HUES6 (cell line): ENCODE measurements at regions not wholly inside any gene's neighbourhood (a gene's known extent, or its start where the extent isn't known, plus 50 kb on each side); places are given as distances from the start of the nearest gene placed in this dataset.

Source experiments
- H3K27ac ChIP-seq: 2 replicates; pipeline ENCODE4 v1.7.0; 2013; ENCODE audit warnings: low read depth, mild to moderate bottlenecking, low read length, inconsistent platforms
- H3K27me3 ChIP-seq: 2 replicates; pipeline ENCODE4 v1.6.1; 2013; ENCODE audit warnings: low read length; ENCODE audit not compliant: control insufficient read depth, insufficient read depth
- H3K36me3 ChIP-seq: 2 replicates; pipeline ENCODE4 v1.6.1; 2013; ENCODE audit warnings: low read length; ENCODE audit not compliant: control insufficient read depth, insufficient read depth
- H3K4me1 ChIP-seq: 2 replicates; pipeline ENCODE4 v1.6.1; 2013; ENCODE audit warnings: low read length; ENCODE audit not compliant: control insufficient read depth, insufficient read depth
- H3K4me3 ChIP-seq: 2 replicates; pipeline ENCODE4 v1.5.1; 2013; ENCODE audit warnings: low read depth, low read length
- H3K9ac ChIP-seq: one replicate; pipeline ENCODE4 v1.6.1; 2013; ENCODE audit warnings: mild to moderate bottlenecking, low read length
- H3K9me3 ChIP-seq: 2 replicates; pipeline ENCODE4 v1.6.1; 2013; ENCODE audit warnings: low read depth, low read length; ENCODE audit not compliant: control insufficient read depth, insufficient read depth

- Histone ChIP-seq H3K27ac (no peak overlapping the region), H3K9me3 (no peaks in the 10 kb centered on the region), H3K4me1 (no peaks in the 10 kb centered on the region), H3K27me3 (no peaks in the 10 kb centered on the region), H3K4me3 (no peak overlapping the region), H3K36me3 (no peaks in the 10 kb centered on the region), H3K9ac (no peak overlapping the region)
Measured at GRCh38 chr2:67237288-67237687, 159.8 kb upstream of the ETAA1 start.

GRCh38 chr2:67240507-67240906 lies 156.6 kb upstream of the ETAA1 start:
- H3K27me3 ChIP-seq: no peaks in the 10 kb centered on the region
- H3K27ac ChIP-seq: no peak overlapping the region
- H3K36me3 ChIP-seq: no peaks in the 10 kb centered on the region
- H3K4me1 ChIP-seq: no peaks in the 10 kb centered on the region
- no peak overlapping the region for H3K9ac ChIP-seq
- no peak overlapping the region for H3K4me3 ChIP-seq
- H3K9me3 ChIP-seq: no peaks in the 10 kb centered on the region

GRCh38 chr2:67241453-67241852 lies 155.7 kb upstream of the ETAA1 start:
- Histone ChIP-seq H3K36me3 (no peaks in the 10 kb centered on the region), H3K9ac (no peak overlapping the region), H3K27me3 (no peaks in the 10 kb centered on the region), H3K4me1 (no peaks in the 10 kb centered on the region), H3K4me3 (no peak overlapping the region), H3K9me3 (no peaks in the 10 kb centered on the region), H3K27ac (no peak overlapping the region)

GRCh38 chr2:67242456-67242855 lies 154.7 kb upstream of the ETAA1 start:
- no peak overlapping the region for H3K27ac ChIP-seq
- H3K9ac ChIP-seq: no peak overlapping the region
- no peak overlapping the region for H3K4me3 ChIP-seq
- no peaks in the 10 kb centered on the region for H3K27me3 ChIP-seq
- no peaks in the 10 kb centered on the region for H3K9me3 ChIP-seq
- no peaks in the 10 kb centered on the region for H3K36me3 ChIP-seq
- H3K4me1 ChIP-seq: no peaks in the 10 kb centered on the region

GRCh38 chr2:67243919-67244318 lies 153.2 kb upstream of the ETAA1 start:
- no peaks in the 10 kb centered on the region for H3K9me3 ChIP-seq
- no peak overlapping the region for H3K9ac ChIP-seq
- no peaks in the 10 kb centered on the region for H3K36me3 ChIP-seq
- no peaks in the 10 kb centered on the region for H3K4me1 ChIP-seq
- H3K27ac ChIP-seq: no peak overlapping the region
- H3K4me3 ChIP-seq: no peak overlapping the region
- H3K27me3 ChIP-seq: no peaks in the 10 kb centered on the region

GRCh38 chr2:67246791-67247190 lies 150.3 kb upstream of the ETAA1 start:
- no peaks in the 10 kb centered on the region for H3K4me1 ChIP-seq
- H3K36me3 ChIP-seq: no peaks in the 10 kb centered on the region
- no peak overlapping the region for H3K4me3 ChIP-seq
- H3K9ac ChIP-seq: no peak overlapping the region
- no peak overlapping the region for H3K27ac ChIP-seq
- no peaks in the 10 kb centered on the region for H3K9me3 ChIP-seq
- no peaks in the 10 kb centered on the region for H3K27me3 ChIP-seq

- H3K27ac ChIP-seq: no peak overlapping the region
- H3K36me3 ChIP-seq: no peaks in the 10 kb centered on the region
- H3K4me3 ChIP-seq: no peak overlapping the region
- no peaks in the 10 kb centered on the region for H3K4me1 ChIP-seq
- no peaks in the 10 kb centered on the region for H3K27me3 ChIP-seq
- H3K9me3 ChIP-seq: no peaks in the 10 kb centered on the region
- no peak overlapping the region for H3K9ac ChIP-seq
Measured at GRCh38 chr2:67251741-67252140, 145.4 kb upstream of the ETAA1 start.

GRCh38 chr2:67255933-67256615 lies 141.1 kb upstream of the ETAA1 start:
- Histone ChIP-seq H3K4me1 (peaks cover 2% of the 10 kb centered on the region; the same call in 1 of the 2 replicates), H3K9me3 (no peaks in the 10 kb centered on the region), H3K4me3 (no peak overlapping the region), H3K9ac (no peak overlapping the region), H3K36me3 (no peaks in the 10 kb centered on the region), H3K27me3 (no peaks in the 10 kb centered on the region), H3K27ac (no peak overlapping the region)

- Histone ChIP-seq H3K36me3 (no peaks in the 10 kb centered on the region), H3K27ac (no peak overlapping the region), H3K9me3 (no peaks in the 10 kb centered on the region), H3K4me1 (peaks cover 2% of the 10 kb centered on the region; the same call in 1 of the 2 replicates), H3K9ac (no peak overlapping the region), H3K4me3 (no peak overlapping the region), H3K27me3 (no peaks in the 10 kb centered on the region)
Measured at GRCh38 chr2:67256892-67257291, 140.2 kb upstream of the ETAA1 start.

GRCh38 chr2:67258122-67258521 lies 139.0 kb upstream of the ETAA1 start:
- no peak overlapping the region for H3K4me3 ChIP-seq
- no peak overlapping the region for H3K9ac ChIP-seq
- no peaks in the 10 kb centered on the region for H3K36me3 ChIP-seq
- peaks cover 2% of the 10 kb centered on the region; the same call in 1 of the 2 replicates for H3K4me1 ChIP-seq
- no peak overlapping the region for H3K27ac ChIP-seq
- H3K9me3 ChIP-seq: no peaks in the 10 kb centered on the region
- no peaks in the 10 kb centered on the region for H3K27me3 ChIP-seq

- Histone ChIP-seq H3K4me3 (no peak overlapping the region), H3K36me3 (no peaks in the 10 kb centered on the region), H3K9ac (no peak overlapping the region), H3K27ac (no peak overlapping the region), H3K27me3 (no peaks in the 10 kb centered on the region), H3K4me1 (peaks cover 2% of the 10 kb centered on the region; the same call in 1 of the 2 replicates), H3K9me3 (no peaks in the 10 kb centered on the region)
Measured at GRCh38 chr2:67258831-67259230, 138.3 kb upstream of the ETAA1 start.
